IPS-NIHi7 (cell line): ENCODE measurements at regions not wholly inside any gene's neighbourhood (a gene's known extent, or its start where the extent isn't known, plus 50 kb on each side); places are given as distances from the start of the nearest gene placed in this dataset.

Source experiments
- DNase-seq: peaks from one replicate; pipeline ENCODE4 v3.0.0; 2012; ENCODE audit warnings: mixed read lengths; ENCODE audit errors: extremely low spot score

DNA sequence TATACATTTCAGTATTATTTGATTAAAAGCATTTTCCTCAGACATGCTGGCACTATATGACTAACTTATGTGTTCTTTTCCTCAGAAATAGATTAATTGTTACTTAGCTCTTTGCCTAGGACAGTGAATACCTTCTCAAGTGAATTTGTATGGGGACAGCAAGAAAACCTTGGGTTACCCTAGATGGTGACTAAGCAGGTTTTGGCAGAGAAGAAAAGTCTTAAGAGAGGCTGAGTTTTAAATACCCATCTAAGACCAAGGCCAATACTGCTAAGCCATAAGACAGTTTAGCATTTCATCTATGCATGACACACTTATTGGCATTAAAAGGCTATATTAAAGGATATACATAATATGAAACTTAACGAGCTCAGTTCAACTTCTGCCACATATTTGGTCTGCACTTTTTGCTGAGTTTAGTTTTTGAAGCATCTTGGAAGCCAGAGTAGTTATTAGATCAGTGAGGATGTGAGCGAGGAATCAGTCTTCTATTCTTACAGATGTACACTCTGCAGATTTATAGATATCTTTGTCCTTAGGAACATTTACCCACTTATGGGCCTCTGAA is 54.6 kb upstream of the FAM3C start:
- no peak for DNase-seq

DNA sequence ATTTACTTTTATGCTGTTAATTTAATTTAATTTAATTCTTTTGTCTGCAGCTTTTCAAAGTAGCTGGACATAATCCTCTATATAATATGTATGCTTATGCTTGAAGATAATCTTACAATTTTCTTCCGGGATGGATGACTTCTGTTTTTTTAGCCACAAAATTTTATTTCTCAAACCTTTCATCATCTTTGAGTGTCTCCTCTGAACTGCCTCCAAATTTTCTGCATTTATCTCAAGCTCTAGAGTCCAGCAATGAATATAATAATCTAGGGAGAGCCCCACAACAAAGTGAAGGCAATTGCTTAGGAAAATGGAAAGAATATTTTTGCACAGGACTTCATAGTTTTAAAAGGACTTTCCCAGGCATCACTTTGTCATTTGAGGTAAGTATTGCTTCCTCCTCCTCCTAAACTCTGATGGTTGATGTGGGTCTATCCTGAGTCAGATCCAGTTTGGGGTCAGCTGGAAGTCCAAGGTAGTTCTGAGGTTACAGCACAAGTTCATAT is 53.7 kb upstream of the FAM3C start:
- no peak for DNase-seq

DNA sequence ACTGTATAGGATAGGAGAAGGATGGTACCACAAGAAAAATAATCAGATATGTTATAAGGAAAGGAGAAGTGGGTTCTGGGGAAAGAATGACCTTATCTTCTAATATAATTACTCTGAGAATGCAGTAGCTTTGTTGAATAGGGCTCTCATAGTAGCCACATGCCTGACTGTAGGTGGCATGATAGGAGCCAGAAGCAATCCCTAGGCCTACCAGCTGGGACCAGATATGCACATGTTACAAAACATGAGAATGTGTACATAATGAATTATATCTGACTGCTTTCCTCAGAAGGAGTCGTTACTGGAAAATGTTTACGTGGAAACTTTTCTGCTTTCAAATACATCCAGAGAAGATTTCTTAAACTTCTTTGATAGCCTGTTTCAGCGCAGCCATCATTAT is 53.2 kb upstream of the FAM3C start:
- DNase-seq, result no peak

DNA sequence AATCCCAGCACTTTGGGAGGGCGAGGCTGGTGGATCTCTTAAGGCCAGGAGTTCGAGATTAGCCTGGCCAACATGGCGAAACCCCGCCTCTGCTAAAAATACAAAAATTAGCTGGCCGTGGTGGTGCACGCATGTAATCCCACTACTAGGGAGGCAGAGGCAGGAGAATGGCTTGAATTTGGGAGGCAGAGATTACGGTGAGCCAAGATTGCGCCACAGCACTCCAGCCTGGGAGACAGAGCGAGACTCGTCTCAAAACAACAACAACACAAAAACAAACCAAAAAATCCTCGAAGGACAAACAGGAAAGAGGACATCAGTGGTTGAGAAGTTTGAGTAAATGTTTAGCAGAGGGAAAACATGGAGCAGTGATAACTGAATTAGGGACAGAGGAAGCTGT is 52.3 kb upstream of the FAM3C start:
- no peak for DNase-seq

DNA sequence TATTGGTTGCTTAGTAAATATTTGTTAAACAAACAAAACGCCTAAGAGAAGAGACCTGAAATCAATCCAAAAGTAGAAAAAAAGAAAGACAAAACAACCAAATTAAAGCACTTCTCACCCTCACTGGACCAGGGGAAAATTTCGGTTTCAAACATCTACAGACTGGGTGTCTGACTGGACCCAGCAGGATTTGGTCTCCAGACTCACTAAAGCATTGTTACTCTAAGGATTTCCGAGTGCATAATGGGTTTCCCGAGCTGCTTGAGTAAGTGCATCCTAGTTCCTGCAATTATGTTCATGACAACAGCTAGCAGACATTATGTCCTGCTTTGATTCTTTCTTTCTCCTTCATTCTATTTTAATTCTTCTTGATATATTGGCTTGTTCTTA is 51.8 kb upstream of the FAM3C start:
- no peak for DNase-seq

DNA sequence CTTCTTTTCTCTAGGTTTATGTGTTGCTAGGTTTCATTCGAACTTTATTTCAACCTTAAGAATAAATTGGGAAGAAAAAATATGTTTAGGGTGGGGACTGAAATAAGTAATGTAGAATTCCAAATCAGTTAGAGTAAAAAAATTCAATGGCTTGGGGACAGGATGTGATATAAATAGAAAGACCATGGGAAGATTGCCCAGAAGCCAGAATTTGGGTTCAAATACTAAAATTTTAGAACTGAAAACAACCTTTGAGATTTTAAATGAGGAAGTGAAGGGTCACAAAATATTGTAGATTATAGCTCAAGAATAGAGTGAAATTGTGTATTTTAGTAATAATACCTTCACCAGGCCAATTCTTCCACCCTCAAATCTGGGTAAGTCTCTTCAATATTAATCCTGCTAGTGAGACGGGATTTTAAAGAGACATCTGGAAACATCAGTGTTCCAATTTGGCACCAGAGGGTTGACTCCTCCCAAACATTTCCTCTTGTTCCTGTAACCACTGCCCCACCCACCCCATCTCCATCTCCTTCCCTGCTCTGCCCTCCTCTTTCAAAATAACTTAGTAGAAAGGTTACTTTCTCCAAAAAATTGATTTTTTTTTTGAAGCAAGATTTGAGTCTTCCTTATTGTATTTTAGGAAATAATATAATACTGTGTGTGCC is 51.3 kb upstream of the FAM3C start:
- no peak for DNase-seq

DNA sequence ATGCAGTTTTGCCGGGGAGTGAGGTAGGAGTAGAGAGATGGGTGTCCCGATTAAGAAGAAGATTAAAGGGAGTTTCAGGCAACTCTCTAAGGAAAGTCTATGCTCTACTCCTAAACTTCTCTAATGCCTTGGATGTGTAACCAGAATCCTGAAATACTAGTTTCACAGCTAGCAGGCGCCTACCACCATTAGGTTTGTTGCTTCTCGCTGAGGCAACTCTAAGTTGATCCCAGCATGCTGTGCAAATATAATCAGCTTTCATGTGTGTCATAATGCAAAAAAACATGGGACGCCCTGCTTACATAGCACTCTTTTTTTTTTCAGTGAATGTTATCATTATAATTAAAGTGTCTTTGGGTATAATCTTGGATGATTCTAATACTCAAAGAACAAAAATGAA is 50.4 kb upstream of the FAM3C start:
- no peak for DNase-seq
